ENCODE measurements at regions not wholly inside any gene's neighbourhood (a gene's known extent, or its start where the extent isn't known, plus 50 kb on each side); places are given as distances from the start of the nearest gene placed in this dataset.

- Histone ChIP-seq H4K91ac (ENCODE audit: insufficient read depth, low read depth, low read length) (no peak overlapping the region), H3K36me3 (ENCODE audit: control insufficient read depth, insufficient read depth, low read length) (peaks cover 6% of the 10 kb centered on the region; the same call in 1 of the 2 replicates), H3K4ac (ENCODE audit: low read depth, low read length) (no peak overlapping the region), H2AFZ (replicated peaks; ENCODE audit: low read length, poor library complexity) (no peak overlapping the region), H2BK5ac (ENCODE audit: low read depth, low read length, poor library complexity, severe bottlenecking) (no peak overlapping the region), H3K27me3 (ENCODE audit: control insufficient read depth, insufficient read depth, low read length) (no peaks in the 10 kb centered on the region), H2BK20ac (ENCODE audit: low read depth, low read length) (no peak overlapping the region), H3K56ac (ENCODE audit: extremely low read depth, insufficient read depth, low read length) (no peak overlapping the region), H2AK9ac (replicated peaks; ENCODE audit: low read depth, low read length, poor library complexity) (peak overlapping the region; percentile 75), H3K4me1 (ENCODE audit: control insufficient read depth, insufficient read depth, low read length) (peaks cover 23% of the 10 kb centered on the region), H3K4me3 (ENCODE audit: insufficient read depth, low read depth, low read length) (no peak overlapping the region), H4K20me1 (ENCODE audit: insufficient read depth, low read length) (no peaks in the 10 kb centered on the region), H2BK15ac (ENCODE audit: low read depth, low read length) (no peak overlapping the region), H3K9me3 (ENCODE audit: control insufficient read depth, insufficient read depth, low read length) (no peaks in the 10 kb centered on the region), H3K18ac (ENCODE audit: low read depth, low read length) (no peak overlapping the region), H3K27ac (ENCODE audit: insufficient read depth, low read length) (no peak overlapping the region), H3K79me1 (ENCODE audit: low read depth in 1 of 2, low read length in 2 of 2) (peaks cover 24 to 60% of the 10 kb centered on the region in 2 experiments), H3K9me1 (ENCODE audit: insufficient read depth, low read length) (peaks cover 7% of the 10 kb centered on the region; the same call in 1 of the 2 replicates), H2BK120ac (ENCODE audit: low read depth, low read length) (no peak overlapping the region), H4K8ac (ENCODE audit: low read depth in 2 of 2, low read length in 2 of 2) (no peak overlapping the region), H3K4me2 (ENCODE audit: low read depth, low read length) (no peak overlapping the region), H3K14ac (replicated peaks; ENCODE audit: low read depth, low read length) (no peak overlapping the region), H2AK5ac (ENCODE audit: low read depth, low read length) (no peak overlapping the region), H4K5ac (ENCODE audit: low read depth, low read length) (no peak overlapping the region), H3K9ac (ENCODE audit: low read depth, low read length) (no peak overlapping the region), H3K23ac (ENCODE audit: low read depth, low read length) (no peak overlapping the region)
- POLR2A ChIA-PET (ENCODE audit: unreplicated experiment): no interaction called here
- intact Hi-C loops (cut with micrococcal nuclease): no loop called here
- BruUV-seq (replicated peaks): no TSS peak
- ATAC-seq (ENCODE audit: low read depth) (no peak), DNase-seq (no peak)
- in situ Hi-C loops (cut with MboI; ENCODE audit: low sequenced_read_pairs): no loop called here
- WGBS, 2 experiments (ENCODE audit: extremely low coverage in 2 of 2, insufficient read length in 1 of 2): 89% methylated on average over 3 of the region's 14 CpGs; no CpG with 5 or more reads in 1 of the 2 experiments
- dilution Hi-C loops (cut with HindIII; ENCODE audit: low sequenced_read_pairs, unreplicated experiment): no loop called here
- TF ChIP-seq NFE2L2 (IDR thresholded peaks at IDR 0.05; ENCODE audit: low read depth, low read length) (no peak), CEBPB (IDR thresholded peaks at IDR 0.05; ENCODE audit: low read depth, low read length) (no peak), RAD21 (IDR thresholded peaks at IDR 0.05; ENCODE audit: low read length) (no peak), MXI1 (IDR thresholded peaks at IDR 0.05; ENCODE audit: borderline replicate concordance, low read depth, low read length) (no peak), CHD1 (IDR thresholded peaks at IDR 0.05; ENCODE audit: low read depth, low read length) (no peak), FOS (IDR thresholded peaks at IDR 0.05; ENCODE audit: low read depth, low read length) (no peak), POLR2A (IDR thresholded peaks at IDR 0.05; ENCODE audit: low read depth, low read length) (no peak), MAZ (IDR thresholded peaks at IDR 0.05; ENCODE audit: borderline replicate concordance, low read depth, low read length) (no peak), SMC3 (IDR thresholded peaks at IDR 0.05; ENCODE audit: low read depth, low read length) (no peak), USF2 (IDR thresholded peaks at IDR 0.05; ENCODE audit: low read depth, low read length) (no peak), ELK1 (IDR thresholded peaks at IDR 0.05; ENCODE audit: borderline replicate concordance, low read depth, low read length) (no peak), RFX5 (IDR thresholded peaks at IDR 0.05; ENCODE audit: low read depth, low read length) (no peak), MAFK (IDR thresholded peaks at IDR 0.05; ENCODE audit: low read depth, low read length) (no peak), RCOR1 (IDR thresholded peaks at IDR 0.05; ENCODE audit: insufficient replicate concordance, low read length) (no peak)
- CTCF ChIA-PET: no interaction called here
These were observed 72.9 kb upstream of the WNT7B start for GRCh38 chr22:46049726-46050450.

All from IMR-90 (cell line).